Esophagus muscularis mucosa (tissue), 3 donors: ENCODE measurements at regions not wholly inside any gene's neighbourhood (a gene's known extent, or its start where the extent isn't known, plus 50 kb on each side); places are given as distances from the start of the nearest gene placed in this dataset.

Experiments
- CTCF ChIP-seq, 3 experiments: fragments of 200-600 bp in 2 of 3; fragments of 450-650 bp in 1 of 3; sonication (generic) in 2 of 3; IDR thresholded peaks; one replicate each; pipeline ENCODE4 v1.5.1; 2017 to 2019; ENCODE audit warnings: antibody characterized with exemption in 3 of 3, mild to moderate bottlenecking in 2 of 3, moderate library complexity in 1 of 3
- POLR2AphosphoS5 ChIP-seq, 2 donors: sonication (generic); formaldehyde crosslinking; IDR thresholded peaks; one replicate each; pipeline ENCODE4 v1.6.1; 2017; ENCODE audit warnings: antibody characterized with exemption in 2 of 2

DNA sequence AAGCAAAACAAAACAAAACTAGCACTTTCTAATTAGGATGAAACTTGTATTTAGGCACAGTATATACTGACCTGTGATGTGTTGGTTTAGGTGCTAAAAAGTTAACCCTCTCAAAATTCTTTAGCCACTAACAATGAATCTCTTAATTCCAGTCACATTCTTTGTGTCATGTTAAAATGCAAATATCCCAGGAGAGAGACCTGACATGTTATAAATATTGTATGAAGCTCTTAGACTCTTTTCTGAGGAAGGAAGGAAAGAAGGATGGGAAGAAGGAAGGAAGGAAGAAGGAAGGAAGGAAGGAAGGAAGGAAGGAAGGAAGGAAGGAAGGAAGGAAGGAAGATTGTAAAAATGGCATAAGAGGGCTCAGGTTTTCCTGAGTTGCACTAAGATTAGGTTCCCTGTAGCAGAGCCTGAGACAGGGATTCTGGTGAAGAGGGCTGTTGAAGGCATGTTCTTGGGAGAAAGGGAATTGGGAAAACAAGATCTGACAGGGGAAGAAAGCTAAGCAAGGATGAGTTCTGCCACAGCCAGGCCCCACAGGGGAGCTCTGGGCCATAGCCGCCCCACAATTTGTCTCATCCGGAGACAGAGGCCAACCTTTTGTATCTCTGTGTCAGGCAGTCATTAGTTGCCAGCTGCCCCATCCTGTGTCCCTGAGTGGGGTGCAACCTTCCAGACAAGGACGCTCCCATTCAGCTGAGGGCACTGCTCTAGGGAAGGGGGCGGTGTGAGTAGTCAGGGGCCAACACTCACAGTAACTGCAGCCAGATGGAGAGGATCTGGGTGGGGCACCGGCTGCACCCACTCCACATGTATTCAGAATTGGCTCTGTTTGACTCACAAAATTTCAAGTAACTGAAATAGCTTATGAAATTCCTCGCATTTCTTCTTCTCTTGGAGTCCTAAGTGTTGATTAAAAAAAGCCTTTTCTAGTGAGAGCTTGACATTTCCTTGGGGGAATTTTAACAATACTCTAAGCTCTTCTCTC lies 189.3 kb upstream of the ARG1 start:
- TF ChIP-seq CTCF (IDR thresholded peaks at IDR 0.05) (no peak), POLR2AphosphoS5 (IDR thresholded peaks at IDR 0.05) (no peak)
